22Rv1 (cell line): ENCODE measurements at regions not wholly inside any gene's neighbourhood (a gene's known extent, or its start where the extent isn't known, plus 50 kb on each side); places are given as distances from the start of the nearest gene placed in this dataset.

ENCODE experiments used
- CTCF ChIP-seq: fragments of 450-650 bp; IDR thresholded peaks from 2 replicates; pipeline ENCODE4 v1.5.1; 2017; ENCODE audit warnings: mild to moderate bottlenecking
- ZFX ChIP-seq: fragments of 450-650 bp; IDR thresholded peaks from 2 replicates; pipeline ENCODE4 v1.6.1; 2017; ENCODE audit warnings: antibody characterized with exemption, borderline replicate concordance

GRCh38 chr6:92568541-92568940, 850.8 kb downstream of the EPHA7 start:
- TF ChIP-seq CTCF = no peak
- no peak for TF ChIP-seq ZFX
